IPS-18a (cell line): ENCODE measurements at regions not wholly inside any gene's neighbourhood (a gene's known extent, or its start where the extent isn't known, plus 50 kb on each side); places are given as distances from the start of the nearest gene placed in this dataset.

ENCODE experiments used
- H3K27ac ChIP-seq: one replicate; pipeline ENCODE4 v1.5.1; 2013; ENCODE audit warnings: low read length
- H3K27me3 ChIP-seq: one replicate; pipeline ENCODE4 v1.6.1; 2013; ENCODE audit warnings: mild to moderate bottlenecking, low read length; ENCODE audit not compliant: control insufficient read depth, insufficient read depth
- H3K36me3 ChIP-seq: one replicate; pipeline ENCODE4 v1.6.1; 2013; ENCODE audit warnings: low read depth, low read length; ENCODE audit not compliant: control insufficient read depth
- H3K4me1 ChIP-seq: one replicate; pipeline ENCODE4 v1.6.1; 2013; ENCODE audit warnings: low read depth, low read length; ENCODE audit not compliant: control insufficient read depth
- H3K4me3 ChIP-seq: one replicate; pipeline ENCODE4 v1.5.1; 2013; ENCODE audit warnings: low read length
- H3K9ac ChIP-seq: one replicate; pipeline ENCODE4 v1.6.1; 2013; ENCODE audit warnings: mild to moderate bottlenecking, low read length, moderate library complexity
- H3K9me3 ChIP-seq: one replicate; pipeline ENCODE4 v1.6.1; 2013; ENCODE audit warnings: low read depth, low read length; ENCODE audit not compliant: control insufficient read depth

DNA sequence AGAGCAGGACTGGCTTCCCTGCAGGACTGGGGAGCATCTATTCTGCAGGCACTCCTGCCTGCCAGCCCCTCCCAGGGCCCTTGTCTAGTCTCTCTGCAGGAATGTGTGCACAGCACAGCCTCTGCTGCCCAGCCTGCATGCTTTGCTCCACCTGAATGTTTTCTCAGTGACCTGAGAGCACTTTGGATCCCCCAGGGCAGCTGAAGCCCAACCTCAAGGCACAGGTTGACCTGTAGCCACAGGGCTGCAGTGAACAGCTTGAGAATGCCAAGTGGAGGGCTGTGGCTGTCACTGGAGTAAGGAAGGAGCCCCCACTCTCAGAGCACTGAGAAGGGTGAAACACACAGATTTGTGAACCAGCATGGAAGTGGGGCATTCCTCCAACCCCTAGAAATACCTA lies 760.2 kb downstream of the STIM2 start:
- no peaks in the 10 kb centered on the region for H3K36me3 ChIP-seq
- H3K9ac ChIP-seq: no peak overlapping the region
- no peaks in the 10 kb centered on the region for H3K4me1 ChIP-seq
- no peak overlapping the region for H3K27ac ChIP-seq
- H3K4me3 ChIP-seq: no peak overlapping the region
- H3K9me3 ChIP-seq: no peaks in the 10 kb centered on the region
- H3K27me3 ChIP-seq: no peaks in the 10 kb centered on the region

DNA sequence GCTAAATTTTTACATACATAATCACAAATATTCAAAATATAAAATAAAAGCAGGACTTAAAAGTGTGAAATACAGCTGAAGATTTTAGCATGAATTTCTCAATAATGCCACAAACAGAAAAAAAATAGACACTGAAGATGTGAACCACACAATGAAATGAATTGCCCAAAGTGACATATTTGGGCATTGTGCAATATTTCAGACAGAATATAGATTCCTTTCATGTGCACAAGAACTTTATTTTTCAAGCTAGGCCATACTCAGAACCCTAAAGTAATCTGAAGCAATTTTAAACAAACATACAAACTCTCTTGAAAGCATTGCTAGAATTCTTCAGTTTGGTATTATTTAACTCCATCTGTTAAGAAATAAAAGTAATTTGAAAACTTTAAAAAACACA lies 764.1 kb downstream of the STIM2 start:
- Histone ChIP-seq H3K9ac (no peak overlapping the region), H3K36me3 (no peaks in the 10 kb centered on the region), H3K4me1 (no peaks in the 10 kb centered on the region), H3K4me3 (no peak overlapping the region), H3K9me3 (no peaks in the 10 kb centered on the region), H3K27ac (no peak overlapping the region), H3K27me3 (no peaks in the 10 kb centered on the region)

DNA sequence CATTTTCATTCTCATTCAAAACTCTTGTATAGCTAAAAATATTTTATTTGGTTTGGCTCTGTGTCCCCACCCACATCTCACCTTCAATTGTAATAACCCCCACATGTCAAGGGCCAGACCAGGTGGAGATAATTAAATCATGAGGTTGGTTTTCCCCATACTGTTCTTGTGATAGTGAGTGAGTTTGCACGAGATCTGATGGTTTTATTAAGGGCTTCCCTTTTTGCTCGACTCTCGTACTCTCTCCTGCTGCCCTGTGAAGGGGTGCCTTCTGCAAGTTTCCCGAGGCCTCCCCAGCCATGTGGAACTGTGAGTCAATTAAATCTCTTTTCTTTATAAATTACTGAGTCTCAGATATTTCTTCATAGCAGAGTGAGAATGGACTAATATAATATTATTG lies 768.0 kb downstream of the STIM2 start:
- Histone ChIP-seq H3K27me3 (no peaks in the 10 kb centered on the region), H3K9me3 (no peaks in the 10 kb centered on the region), H3K27ac (no peak overlapping the region)

DNA sequence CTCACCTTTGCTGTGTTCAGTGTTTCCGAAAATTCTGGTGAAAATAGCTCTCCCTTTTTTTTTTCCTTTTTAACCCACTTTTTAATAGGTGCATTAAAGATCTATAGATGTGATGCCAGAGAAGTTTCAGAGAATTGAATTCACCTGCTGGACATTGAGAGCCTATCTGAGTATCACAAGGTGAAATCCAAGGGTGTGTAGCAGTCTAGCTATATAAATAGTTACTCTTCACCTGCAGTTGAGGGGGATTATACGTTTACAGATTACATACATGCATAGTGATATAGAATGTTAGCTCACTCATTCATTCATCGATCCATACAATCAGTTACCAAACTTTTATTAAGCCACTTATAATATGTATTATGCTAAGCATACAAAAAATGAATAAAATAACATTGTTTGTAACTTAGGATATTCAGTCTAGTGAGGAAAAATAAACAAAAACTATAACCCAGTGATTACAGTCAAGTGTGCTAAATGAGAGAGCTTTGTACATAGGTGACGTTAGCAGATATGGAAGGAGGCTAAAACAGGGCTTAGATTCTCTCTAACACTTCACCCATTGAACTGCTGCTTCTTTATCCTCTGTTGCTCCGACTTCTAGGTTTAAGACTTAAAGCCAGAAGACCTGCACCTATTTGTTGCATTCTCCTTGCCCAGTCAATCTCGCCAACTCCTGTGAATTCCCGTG lies 769.0 kb downstream of the STIM2 start:
- Histone ChIP-seq H3K36me3 (no peaks in the 10 kb centered on the region), H3K27me3 (no peaks in the 10 kb centered on the region), H3K27ac (no peak overlapping the region), H3K4me1 (no peaks in the 10 kb centered on the region), H3K9ac (no peak overlapping the region), H3K9me3 (no peaks in the 10 kb centered on the region), H3K4me3 (no peak overlapping the region)

More for the DNA sequence above, 768.0 kb downstream of the STIM2 start:
- no peak overlapping the region for H3K4me3 ChIP-seq
- no peak overlapping the region for H3K9ac ChIP-seq
- H3K36me3 ChIP-seq: no peaks in the 10 kb centered on the region
- no peaks in the 10 kb centered on the region for H3K4me1 ChIP-seq

DNA sequence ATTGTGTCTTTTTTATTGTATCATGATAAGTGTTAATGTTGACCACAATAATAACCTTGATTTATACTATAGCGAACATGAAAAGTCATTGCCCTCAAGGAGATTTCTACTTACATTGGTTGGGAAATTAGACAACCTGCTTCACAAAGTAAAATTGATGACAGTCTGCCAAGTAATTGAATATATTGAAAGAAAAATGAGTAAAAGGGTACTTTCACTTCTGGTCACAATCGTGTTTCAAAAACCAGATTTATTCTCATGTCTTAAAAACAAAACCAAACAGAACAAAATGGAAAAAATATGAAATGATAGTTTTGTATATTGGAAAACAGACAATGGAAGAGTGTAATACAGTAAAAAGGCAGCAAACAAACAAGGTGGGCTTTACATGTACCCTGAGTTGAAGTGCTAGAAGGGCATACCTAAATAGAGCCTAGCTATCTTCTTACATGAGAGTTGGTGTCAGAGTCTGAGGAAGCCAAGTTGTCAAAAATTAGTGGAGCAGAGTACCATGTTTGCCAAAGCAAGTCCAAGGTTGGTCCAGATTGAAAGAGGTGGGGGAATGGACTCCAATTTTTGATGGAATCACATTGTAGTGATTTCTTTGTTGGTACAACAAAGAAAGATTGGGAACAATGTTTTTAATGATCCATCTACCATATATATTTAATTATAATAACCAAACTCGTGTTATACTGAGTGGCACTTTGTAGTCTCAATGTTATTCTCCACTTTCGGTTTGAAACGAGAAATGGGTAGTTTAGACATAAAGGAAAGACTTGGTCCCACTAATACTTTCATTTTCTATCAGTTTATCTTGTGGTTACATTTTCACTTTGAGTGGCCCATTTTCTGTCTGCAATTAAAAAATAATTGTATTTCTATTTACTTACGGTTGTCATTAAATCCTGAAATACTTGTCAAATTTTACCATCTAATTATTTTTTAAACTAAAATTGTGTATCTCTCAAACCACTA lies 775.6 kb downstream of the STIM2 start:
- no peaks in the 10 kb centered on the region for H3K9me3 ChIP-seq
- no peak overlapping the region for H3K4me3 ChIP-seq
- H3K27ac ChIP-seq: no peak overlapping the region
- no peaks in the 10 kb centered on the region for H3K4me1 ChIP-seq
- no peak overlapping the region for H3K9ac ChIP-seq
- no peaks in the 10 kb centered on the region for H3K27me3 ChIP-seq
- H3K36me3 ChIP-seq: no peaks in the 10 kb centered on the region

DNA sequence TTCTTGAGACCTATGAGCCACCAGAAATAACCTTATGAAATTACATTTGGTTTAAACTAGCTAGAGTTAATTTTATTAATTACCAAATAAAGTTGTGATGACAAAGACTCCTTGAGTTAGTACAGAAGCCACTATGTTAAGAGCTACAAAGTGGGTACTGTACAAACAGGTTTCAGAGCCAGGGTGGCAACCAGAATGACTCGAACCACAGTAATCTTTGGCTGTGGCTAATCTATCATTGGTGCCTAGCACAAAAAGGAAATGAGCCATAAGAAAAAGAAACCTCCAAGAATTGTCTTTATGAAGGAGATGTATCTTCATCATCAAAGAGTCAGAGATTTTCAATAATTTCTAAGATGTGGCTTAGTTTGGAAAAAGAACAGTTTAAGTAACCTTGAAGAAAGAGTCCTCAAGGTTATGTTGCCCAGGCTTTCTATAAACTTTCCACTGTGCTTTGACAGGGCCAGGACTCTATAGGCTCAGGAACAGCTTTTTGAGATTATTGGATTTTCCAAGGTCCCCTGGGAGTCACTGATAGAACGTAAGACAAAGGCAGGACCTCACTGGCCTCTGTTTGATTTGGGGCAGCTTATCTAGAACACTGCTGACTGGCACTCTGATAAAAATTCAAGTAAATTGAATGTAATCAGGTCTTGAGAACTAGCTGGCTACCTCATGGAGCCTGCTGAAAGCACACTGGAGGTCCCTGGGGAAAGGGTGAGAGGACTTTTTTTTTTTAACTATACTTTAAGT lies 777.7 kb downstream of the STIM2 start:
- Histone ChIP-seq H3K4me1 (no peaks in the 10 kb centered on the region), H3K36me3 (no peaks in the 10 kb centered on the region), H3K27ac (no peak overlapping the region), H3K9me3 (no peaks in the 10 kb centered on the region), H3K9ac (no peak overlapping the region), H3K4me3 (no peak overlapping the region), H3K27me3 (no peaks in the 10 kb centered on the region)

DNA sequence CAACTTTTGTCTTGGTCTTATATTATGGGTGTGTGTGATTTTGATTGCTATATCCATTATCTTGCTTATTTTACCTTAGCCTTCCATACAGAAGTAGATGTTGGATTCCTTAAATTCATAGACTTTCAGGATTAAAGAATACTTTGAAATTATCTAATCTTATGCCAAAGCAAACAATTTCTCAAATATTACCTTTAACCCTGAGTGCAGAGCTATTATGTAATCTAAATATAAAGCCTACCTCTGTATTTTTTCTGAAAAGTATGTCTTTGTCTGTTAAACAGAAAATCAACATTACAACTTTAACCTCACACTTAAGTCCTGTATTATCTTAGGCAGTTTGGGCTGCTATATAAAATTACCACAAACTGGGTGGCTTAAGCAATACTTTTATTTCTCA lies 782.5 kb downstream of the STIM2 start:
- H3K4me1 ChIP-seq: no peaks in the 10 kb centered on the region
- no peak overlapping the region for H3K27ac ChIP-seq
- no peaks in the 10 kb centered on the region for H3K27me3 ChIP-seq
- H3K4me3 ChIP-seq: no peak overlapping the region
- no peaks in the 10 kb centered on the region for H3K9me3 ChIP-seq
- no peaks in the 10 kb centered on the region for H3K36me3 ChIP-seq
- no peak overlapping the region for H3K9ac ChIP-seq

DNA sequence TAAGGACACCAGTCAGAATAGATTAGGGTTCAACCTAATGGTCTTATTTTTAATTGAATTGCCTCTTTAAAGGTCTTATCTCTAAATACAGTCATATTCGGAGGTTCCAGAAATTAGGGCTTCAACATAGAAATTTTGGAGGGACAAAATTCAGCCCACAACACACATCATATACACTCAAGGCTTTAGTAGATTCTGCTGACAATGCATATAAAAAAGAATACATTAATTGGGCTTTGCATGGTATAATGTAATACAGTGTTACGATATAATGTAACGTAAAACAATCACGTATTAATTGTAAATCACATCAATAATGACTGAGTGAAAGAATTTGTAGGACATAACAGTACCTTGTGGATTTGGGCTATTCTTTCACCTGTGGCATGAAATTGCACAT lies 787.8 kb downstream of the STIM2 start:
- Histone ChIP-seq H3K27me3 (no peaks in the 10 kb centered on the region), H3K4me1 (no peaks in the 10 kb centered on the region), H3K9ac (no peak overlapping the region), H3K27ac (no peak overlapping the region), H3K9me3 (no peaks in the 10 kb centered on the region), H3K36me3 (no peaks in the 10 kb centered on the region), H3K4me3 (no peak overlapping the region)

DNA sequence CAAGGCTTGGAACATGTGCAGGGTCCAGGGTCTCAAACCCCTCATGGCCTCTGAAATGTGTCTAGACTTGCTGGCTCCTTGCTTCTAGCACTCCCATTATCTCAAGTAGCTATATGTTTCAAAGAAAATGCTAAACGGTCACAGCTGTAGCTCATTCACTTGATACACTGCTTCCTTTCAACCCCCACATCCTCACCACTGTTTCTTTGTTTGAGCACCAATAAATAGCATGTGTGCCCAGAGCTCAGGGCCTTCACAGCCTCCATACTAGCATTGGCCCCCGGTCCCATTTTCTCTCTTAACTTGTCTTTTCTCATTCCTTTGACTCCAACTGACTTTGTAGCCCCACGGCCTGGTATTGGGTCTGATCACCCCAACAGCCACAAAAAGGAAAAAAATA lies 801.8 kb downstream of the STIM2 start:
- H3K4me3 ChIP-seq: no peak overlapping the region
- H3K9ac ChIP-seq: no peak overlapping the region
- peaks cover 16% of the 10 kb centered on the region for H3K4me1 ChIP-seq
- no peaks in the 10 kb centered on the region for H3K27me3 ChIP-seq
- H3K9me3 ChIP-seq: no peaks in the 10 kb centered on the region
- H3K27ac ChIP-seq: no peak overlapping the region
- no peaks in the 10 kb centered on the region for H3K36me3 ChIP-seq

DNA sequence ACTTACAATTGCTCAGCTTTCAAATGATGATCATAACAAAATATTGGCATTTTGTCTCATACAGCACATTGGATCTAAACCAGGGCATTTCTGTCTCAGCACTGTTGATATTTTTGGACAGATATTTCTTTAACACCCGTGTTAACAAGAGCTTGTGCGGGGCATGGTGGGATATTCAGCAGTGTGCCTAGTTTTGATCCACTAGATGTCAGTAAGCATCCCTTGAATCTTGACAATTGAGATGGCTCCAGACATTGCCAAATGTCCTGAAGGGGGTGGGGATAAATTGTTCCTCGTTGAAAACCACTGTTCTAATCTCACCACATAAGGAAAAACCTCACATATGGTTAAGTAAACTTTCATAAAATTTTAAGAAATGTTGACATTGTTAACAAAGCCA lies 806.3 kb downstream of the STIM2 start:
- H3K27ac ChIP-seq: no peak overlapping the region
- H3K36me3 ChIP-seq: no peaks in the 10 kb centered on the region
- no peaks in the 10 kb centered on the region for H3K27me3 ChIP-seq
- H3K9ac ChIP-seq: no peak overlapping the region
- H3K9me3 ChIP-seq: no peaks in the 10 kb centered on the region
- H3K4me3 ChIP-seq: no peak overlapping the region
- H3K4me1 ChIP-seq: peaks cover 16% of the 10 kb centered on the region

DNA sequence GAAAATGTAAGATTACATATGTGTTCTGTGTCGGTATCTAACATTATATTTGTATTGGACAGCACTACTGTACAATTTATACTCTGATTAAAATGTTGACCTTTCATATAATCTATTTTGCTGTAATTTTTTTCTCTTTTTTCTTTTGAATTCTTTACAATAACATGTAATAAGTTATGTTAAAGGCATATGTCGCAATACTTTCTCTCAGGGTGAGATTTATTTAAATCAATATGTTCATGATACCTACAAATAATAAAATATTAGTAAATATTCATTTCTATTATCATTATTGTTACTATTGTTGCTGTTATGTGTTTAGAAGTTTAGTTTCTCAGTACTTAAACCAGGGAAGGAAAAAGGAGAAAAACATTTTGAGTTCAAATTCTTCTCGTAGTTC lies 807.4 kb downstream of the STIM2 start:
- no peaks in the 10 kb centered on the region for H3K27me3 ChIP-seq
- no peaks in the 10 kb centered on the region for H3K36me3 ChIP-seq
- no peak overlapping the region for H3K9ac ChIP-seq

More for the DNA sequence above, 807.4 kb downstream of the STIM2 start:
- peaks cover 7% of the 10 kb centered on the region for H3K4me1 ChIP-seq
- no peak overlapping the region for H3K27ac ChIP-seq
- no peaks in the 10 kb centered on the region for H3K9me3 ChIP-seq
- no peak overlapping the region for H3K4me3 ChIP-seq
